ENCODE measurements at regions not wholly inside any gene's neighbourhood (a gene's known extent, or its start where the extent isn't known, plus 50 kb on each side); places are given as distances from the start of the nearest gene placed in this dataset.

GRCh38 chr1:47629201-47629600 lies 191.4 kb downstream of the FOXD2 start:
- H3K27me3 Mint-ChIP-seq (ENCODE audit: insufficient read depth, low read depth, poor library complexity): peaks cover 12% of the 10 kb centered on the region
- TF ChIP-seq POLR2AphosphoS5 (IDR thresholded peaks at IDR 0.05; ENCODE audit: low read depth) (no peak), CREB1 (CRISPR knock-in tag; IDR thresholded peaks at IDR 0.05; ENCODE audit: low read depth) (no peak)
- TF ChIP-seq, protein P1, sequence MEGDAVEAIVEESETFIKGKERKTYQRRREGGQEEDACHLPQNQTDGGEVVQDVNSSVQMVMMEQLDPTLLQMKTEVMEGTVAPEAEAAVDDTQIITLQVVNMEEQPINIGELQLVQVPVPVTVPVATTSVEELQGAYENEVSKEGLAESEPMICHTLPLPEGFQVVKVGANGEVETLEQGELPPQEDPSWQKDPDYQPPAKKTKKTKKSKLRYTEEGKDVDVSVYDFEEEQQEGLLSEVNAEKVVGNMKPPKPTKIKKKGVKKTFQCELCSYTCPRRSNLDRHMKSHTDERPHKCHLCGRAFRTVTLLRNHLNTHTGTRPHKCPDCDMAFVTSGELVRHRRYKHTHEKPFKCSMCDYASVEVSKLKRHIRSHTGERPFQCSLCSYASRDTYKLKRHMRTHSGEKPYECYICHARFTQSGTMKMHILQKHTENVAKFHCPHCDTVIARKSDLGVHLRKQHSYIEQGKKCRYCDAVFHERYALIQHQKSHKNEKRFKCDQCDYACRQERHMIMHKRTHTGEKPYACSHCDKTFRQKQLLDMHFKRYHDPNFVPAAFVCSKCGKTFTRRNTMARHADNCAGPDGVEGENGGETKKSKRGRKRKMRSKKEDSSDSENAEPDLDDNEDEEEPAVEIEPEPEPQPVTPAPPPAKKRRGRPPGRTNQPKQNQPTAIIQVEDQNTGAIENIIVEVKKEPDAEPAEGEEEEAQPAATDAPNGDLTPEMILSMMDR (conservative IDR thresholded peaks at IDR 0.05; ENCODE audit: low read depth in 2 of 2): no peak
- Histone ChIP-seq H3K9me2 (ENCODE audit: insufficient read depth) (no peaks in the 10 kb centered on the region), H3K4me1 (ENCODE audit: insufficient read depth) (no peaks in the 10 kb centered on the region), H3K79me2 (replicated peaks; ENCODE audit: insufficient read depth) (no peaks in the 10 kb centered on the region), H3K4me2 (no peak overlapping the region), H3K27ac (ENCODE audit: low read depth) (no peak overlapping the region), H3K27me3 (ENCODE audit: insufficient read depth) (no peaks in the 10 kb centered on the region), H2AFZ (no peak overlapping the region), H3K4me3 (no peak overlapping the region), H3K36me3 (ENCODE audit: insufficient read depth) (no peaks in the 10 kb centered on the region), H4K20me1 (replicated peaks; ENCODE audit: insufficient read depth) (no peaks in the 10 kb centered on the region), H3F3A (replicated peaks; ENCODE audit: low read depth) (no peaks in the 10 kb centered on the region)
- H3K36me3 Mint-ChIP-seq (ENCODE audit: low read depth): no peaks in the 10 kb centered on the region
- no peaks in the 10 kb centered on the region; the same call in 1 of the 3 replicates for H3K4me1 Mint-ChIP-seq
- H3K27ac Mint-ChIP-seq: no peak overlapping the region
- no peaks in the 10 kb centered on the region for H3K9me3 Mint-ChIP-seq
- ATAC-seq: no peak
- DNase-seq (ENCODE audit: low spot score): no peak
- H3K4me3 Mint-ChIP-seq: no peak overlapping the region

GRCh38 chr1:47630346-47630745 lies 192.5 kb downstream of the FOXD2 start:
- Histone ChIP-seq H3K36me3 (ENCODE audit: insufficient read depth) (no peaks in the 10 kb centered on the region), H3K27me3 (ENCODE audit: insufficient read depth) (no peaks in the 10 kb centered on the region), H3K9me2 (ENCODE audit: insufficient read depth) (no peaks in the 10 kb centered on the region), H3F3A (replicated peaks; ENCODE audit: low read depth) (no peaks in the 10 kb centered on the region), H4K20me1 (replicated peaks; ENCODE audit: insufficient read depth) (no peaks in the 10 kb centered on the region), H3K4me3 (no peak overlapping the region), H3K4me2 (no peak overlapping the region), H3K4me1 (ENCODE audit: insufficient read depth) (no peaks in the 10 kb centered on the region), H3K27ac (ENCODE audit: low read depth) (no peak overlapping the region), H2AFZ (no peak overlapping the region), H3K79me2 (replicated peaks; ENCODE audit: insufficient read depth) (no peaks in the 10 kb centered on the region)
- Mint-ChIP-seq H3K9me3 (no peaks in the 10 kb centered on the region), H3K27ac (no peak overlapping the region), H3K4me1 (no peaks in the 10 kb centered on the region; the same call in 1 of the 3 replicates), H3K27me3 (ENCODE audit: insufficient read depth, low read depth, poor library complexity) (peaks cover 12% of the 10 kb centered on the region), H3K36me3 (ENCODE audit: low read depth) (no peaks in the 10 kb centered on the region), H3K4me3 (no peak overlapping the region)
- ATAC-seq: no peak
- no peak for DNase-seq (ENCODE audit: low spot score)
- TF ChIP-seq CREB1 (CRISPR knock-in tag; IDR thresholded peaks at IDR 0.05; ENCODE audit: low read depth): no peak
- TF ChIP-seq REST (IDR thresholded peaks at IDR 0.05; ENCODE audit: unreplicated experiment): no peak
- no peak for TF ChIP-seq STAT1 (IDR thresholded peaks at IDR 0.05; ENCODE audit: unreplicated experiment)
- TF ChIP-seq JUNB (IDR thresholded peaks at IDR 0.05; ENCODE audit: unreplicated experiment): no peak
- TF ChIP-seq ZNF331 (CRISPR knock-in tag; IDR thresholded peaks at IDR 0.05; ENCODE audit: low read depth): no peak
- TF ChIP-seq NANOG (IDR thresholded peaks at IDR 0.05; ENCODE audit: borderline replicate concordance): no peak
- TF ChIP-seq EZH2phosphoT487 (IDR thresholded peaks at IDR 0.05; ENCODE audit: unreplicated experiment): no peak
- TF ChIP-seq, protein P1 (conservative IDR thresholded peaks at IDR 0.05; ENCODE audit: low read depth in 2 of 2): no peak
